GM18499 (cell line): ENCODE measurements at regions not wholly inside any gene's neighbourhood (a gene's known extent, or its start where the extent isn't known, plus 50 kb on each side); places are given as distances from the start of the nearest gene placed in this dataset.

Experiments used
- ATAC-seq: cut with Tn5 transposase; IDR thresholded peaks from one replicate; pipeline ENCODE4 v1.9.1; 2021; ENCODE audit warnings: moderate number of reproducible peaks; ENCODE audit not compliant: insufficient read depth, unreplicated experiment

DNA sequence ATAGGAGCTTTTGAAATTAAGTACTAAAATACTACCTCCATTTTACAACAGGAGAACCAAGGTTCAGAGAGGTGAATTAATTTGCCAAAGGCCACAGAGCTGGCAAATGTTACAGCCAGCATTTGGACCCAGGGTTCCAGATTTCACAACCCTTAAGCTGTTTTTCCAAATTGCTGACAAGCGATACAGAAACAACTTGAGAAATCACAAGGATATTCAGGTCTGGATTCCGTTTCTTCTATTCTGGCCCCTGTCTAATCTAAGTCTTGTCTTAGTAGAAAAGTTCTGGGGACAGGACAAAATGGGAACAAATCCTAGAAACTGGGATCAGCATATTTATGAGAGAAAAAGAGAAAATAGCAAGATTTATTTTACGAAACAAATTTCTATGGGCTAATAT lies 103.1 kb upstream of the PRLR start:
- ATAC-seq, result no peak

DNA sequence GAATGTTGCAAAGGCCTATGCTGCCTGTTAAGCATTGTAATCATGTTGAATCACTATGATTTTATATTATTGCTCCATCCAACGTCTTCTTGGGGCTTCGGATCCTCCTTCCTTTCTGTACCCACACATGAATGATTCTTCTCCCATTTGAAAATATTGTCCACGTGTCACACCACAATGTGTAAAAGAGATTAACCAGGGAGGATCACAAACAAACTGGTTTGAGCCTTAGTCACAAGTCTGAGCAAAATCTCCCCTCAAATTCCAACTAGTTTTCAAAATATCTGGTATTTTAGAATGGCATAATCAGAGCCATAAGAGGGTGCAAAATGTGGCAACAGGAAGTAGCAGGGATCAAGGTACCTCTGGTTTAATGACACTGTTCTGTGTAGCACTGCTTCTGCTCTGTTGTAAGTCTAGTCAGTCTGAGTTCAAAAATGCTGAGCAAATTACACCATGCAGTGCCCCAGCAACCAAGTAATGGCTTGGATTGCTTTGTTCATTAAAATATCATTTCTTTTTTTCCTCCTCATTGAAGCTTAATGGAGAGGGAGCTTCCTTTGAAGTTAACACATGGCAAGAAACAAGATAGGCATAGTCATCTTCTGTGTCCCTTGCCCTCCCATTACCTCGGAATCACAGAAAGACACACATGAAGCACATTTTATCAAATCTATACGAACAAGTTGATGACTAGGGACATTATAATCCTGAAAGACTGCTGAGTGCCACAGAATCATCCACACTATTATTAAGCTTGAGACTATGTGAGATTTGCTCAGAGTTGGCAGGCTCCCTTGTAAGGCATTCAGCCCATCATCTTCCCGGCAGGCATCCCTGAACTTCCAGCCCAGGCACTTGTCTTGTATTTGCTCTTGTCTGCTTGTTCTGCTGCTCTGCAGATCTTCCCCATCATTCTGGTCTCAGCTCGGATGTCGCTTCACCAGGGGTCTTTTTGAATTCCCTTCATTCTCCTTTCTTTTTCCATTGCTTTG lies 102.0 kb upstream of the PRLR start:
- no peak for ATAC-seq

DNA sequence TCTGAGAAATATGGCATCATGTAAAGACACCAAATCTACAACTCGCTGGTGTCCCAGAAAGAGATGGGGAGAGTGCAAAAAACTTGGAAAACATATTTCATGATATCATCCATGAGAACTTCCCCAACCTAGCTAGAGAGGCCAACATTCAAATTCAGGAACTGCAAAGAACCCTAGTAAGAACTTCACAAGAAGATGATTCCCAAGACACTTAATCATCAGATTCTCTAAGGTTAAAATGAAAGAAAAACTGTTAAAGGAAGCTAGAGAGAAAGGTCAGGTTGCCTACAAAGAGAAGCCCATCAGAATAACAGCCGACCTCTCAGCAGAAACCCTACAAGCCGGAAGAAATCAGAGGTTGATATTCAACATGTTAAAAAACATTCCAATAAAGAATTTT lies 95.5 kb upstream of the PRLR start:
- ATAC-seq, result no peak

DNA sequence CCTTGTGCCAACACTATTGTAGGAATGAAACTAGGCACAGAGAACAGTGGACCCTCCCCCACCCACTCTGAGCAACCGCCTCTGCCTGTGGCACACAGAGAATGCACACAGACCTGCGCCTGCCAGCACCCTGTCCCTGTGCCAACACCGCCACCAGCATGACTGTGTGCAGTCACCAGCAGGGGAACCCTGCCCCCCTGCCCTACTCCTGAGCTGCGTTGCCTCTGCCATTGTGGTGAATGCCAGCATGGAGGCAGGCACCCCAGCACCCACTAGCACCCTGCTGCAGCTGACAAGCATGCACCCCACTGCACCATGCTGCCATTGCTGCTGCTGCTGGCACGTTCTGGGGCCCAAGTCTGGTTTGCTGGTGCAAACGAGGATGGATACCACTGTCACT lies 94.4 kb upstream of the PRLR start:
- no peak for ATAC-seq

DNA sequence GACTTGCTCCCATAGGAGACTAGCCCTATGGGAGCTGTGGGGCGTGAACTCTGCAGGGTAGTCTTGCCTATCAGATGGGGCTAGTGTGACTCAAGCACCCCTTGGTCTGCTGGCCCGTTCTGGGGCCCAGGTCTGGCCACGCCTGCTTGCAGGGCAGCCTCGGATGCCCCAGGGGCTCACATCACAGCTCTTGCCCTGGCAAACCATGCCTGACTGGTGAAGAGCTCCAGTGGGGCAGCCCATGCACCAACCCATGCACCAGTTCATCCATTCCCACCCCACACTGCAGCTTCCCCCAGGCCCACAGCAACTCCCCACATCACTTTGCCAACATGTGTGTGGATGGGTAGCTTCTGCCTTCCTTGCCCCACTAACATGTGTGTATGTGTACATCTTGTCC lies 93.9 kb upstream of the PRLR start:
- ATAC-seq, result no peak

DNA sequence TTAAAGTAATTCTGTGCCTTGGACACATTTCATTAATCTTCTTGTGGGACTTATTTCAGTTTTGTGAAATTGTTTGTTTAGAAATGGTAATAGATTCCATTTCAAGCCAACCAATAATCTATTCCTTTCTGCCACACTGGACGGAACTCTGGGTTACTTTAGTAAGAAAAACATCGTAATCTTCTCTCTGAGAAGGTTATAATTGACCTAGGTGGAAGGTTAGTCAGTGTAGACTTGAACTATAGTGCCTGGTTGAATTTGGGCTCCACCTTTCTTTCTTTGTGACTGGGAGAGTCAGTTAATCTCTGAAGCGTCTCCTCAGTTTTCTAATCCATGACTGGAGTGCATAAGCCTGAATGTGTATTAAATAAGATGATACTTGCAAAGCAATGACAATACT lies 89.7 kb upstream of the PRLR start:
- peak; percentile 10 for ATAC-seq

DNA sequence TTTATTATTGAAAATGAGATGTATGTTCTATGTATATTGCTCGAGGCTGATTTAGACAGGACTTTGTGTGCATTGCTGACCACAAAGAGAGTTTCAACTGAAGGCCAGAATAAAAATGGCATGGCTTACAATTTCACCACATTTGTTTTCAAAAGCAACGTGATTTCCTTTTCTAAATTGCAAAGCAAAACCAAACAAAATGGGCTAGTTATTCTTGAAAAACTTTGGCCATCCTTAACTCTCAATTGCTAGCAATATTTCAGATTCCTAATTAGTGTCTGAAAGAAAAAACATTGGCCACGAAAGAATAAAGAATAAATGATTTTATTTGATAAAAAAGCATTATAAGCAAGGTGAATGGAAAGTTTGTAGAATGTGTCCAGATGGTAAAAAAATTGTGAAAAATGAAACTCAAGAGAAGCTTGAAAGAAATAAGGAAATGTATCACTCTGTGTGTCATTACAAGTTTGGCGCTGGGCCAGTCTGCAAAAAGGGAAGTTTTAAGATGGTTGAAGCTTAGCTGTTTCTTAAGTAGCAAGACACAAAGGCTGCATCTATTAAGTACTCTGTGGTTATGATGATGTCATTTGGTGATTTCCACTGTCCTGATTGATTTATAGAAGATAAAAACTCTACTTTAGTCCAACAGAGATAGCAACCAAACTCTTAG lies 89.2 kb upstream of the PRLR start:
- peak; percentile 90 for ATAC-seq

DNA sequence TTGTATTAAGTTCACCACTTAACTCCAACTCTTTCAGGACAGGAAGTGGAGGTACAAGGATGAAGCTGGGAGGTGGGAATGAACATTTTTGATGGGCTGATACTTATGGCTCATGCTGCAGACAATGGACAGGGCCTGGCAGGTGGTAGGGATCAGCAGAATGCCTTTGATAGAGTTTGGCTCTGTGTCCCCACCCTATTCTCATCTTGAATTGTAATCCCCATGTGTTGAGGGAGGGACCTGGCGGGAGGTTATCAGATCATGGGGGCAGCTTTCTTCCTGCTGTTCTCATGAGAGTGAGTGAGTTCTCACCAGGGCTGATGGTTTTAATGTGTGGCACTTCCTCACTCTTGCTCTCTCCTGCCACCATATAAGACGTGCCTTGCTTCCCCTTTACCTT lies 87.3 kb upstream of the PRLR start:
- no peak for ATAC-seq

DNA sequence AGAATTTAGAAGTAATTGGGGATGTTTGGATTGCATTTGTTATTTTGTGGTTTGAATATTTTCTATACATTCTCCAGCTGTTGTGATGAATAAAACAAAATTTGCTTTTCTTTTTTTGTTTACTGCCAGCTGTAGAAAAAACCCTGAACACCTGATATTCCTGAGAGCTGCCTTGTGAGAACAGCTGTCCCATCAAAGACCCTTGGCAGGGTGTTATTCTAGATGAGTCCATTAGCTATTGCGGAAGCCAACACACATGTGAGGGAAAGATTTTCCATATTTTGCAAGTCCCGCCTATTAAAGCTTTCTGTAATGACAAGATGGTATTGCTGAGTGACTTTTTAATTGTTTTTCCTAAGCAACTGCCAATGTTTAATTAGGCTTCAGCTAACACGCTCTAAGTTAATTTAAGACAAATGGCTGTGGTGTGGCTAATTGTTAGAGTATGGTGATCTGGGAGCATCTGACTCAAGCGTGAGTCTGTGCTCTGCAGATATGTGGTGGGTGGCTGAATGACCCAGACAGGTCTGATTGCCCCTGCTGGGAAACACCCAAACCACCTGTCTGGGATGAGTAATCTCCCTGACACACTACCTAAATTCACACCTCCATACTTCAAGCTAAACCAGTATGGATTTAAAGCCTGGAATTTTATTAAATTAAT lies 86.5 kb upstream of the PRLR start:
- no peak for ATAC-seq

DNA sequence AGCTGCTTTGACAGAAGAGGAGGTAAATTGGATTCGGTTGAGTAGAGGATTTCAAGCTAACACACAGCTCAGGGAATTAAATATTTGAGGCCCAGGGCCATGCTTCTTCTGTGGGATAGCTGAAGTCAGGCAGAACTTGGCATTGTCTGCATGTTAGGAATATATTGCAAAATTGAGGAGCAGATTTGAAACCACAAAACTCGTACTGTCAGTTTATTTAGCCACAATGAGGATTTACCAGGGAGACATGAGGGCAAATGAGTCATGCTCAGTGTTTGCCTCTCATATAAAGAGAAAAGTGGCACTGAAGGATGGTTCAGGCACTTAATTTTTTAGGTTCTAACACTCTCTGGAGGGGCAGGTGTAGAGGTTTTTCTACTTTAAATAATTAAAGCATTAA lies 83.0 kb upstream of the PRLR start:
- no peak for ATAC-seq

DNA sequence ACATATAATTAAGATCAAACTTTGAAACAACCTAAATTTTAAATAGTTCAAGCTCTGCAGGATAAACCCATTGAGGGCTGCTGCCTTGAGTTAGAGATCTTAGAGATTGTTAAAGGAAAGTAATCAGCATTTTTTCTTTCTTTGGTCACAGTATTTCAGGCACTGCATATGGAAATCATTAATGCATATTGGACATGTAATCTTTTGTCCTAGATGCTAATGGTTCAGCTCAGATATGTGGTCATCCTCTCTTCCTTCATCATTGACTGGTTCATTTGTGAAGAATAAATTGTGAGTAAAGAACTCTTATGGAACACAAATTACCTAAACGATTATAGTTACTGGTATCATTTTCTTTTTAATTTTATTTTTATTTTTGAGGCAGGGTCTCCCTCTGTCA lies 82.0 kb upstream of the PRLR start:
- ATAC-seq, result no peak

DNA sequence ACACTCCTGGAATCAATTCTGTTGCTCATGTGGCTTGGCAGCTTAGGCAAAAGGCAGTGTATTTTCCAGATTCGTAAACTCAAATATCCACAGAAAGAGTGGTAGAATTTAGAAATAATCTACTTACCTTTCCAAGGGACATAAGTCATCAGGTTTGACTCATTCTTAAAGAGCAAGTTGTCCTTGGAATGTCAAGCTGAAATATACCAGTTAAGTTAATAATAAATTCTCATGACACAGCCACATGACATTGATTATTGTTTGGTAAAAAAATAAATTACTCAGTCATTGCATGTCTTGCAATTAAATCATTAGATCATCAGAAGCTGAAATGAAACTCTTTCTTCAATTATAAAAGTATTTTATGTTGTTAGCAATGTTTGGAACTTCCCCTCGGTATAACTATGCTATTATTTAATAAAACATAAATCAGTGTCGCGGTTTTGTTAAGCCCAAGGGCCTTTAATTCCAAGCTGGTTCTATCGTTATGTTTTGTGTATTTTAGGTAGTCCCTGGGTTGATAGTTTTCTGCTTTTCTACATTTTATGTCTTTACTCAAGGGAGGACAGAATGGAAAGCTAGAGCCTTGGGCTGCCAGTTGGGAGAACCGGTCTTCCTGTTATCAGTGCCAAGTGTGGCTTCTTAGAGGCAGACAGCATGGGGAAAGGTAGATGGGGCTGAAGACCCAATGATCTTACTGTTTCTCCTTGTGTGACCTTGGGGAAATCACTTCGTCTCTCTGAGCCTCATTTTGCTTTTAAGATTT lies 79.3 kb upstream of the PRLR start:
- no peak for ATAC-seq

DNA sequence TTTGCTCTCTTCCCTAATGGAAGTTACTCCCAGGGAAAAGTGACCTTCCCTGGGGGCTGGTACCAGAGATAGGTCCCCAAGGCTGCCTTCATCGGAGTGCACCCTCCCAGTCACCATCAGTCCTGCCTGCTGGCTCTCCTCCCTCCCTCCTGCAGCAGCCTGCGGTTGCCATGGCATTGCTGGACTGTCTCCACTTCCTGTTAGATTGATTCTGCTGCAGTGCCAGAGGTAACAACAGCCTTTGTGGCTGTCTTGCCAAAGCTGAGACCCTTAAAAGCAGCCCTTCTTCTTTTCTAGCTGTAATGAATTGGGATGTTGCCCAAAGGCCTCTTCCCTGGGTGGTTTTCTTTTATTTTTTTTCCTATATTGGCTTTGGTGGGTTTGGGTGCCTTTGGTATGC lies 78.1 kb upstream of the PRLR start:
- ATAC-seq, result no peak

DNA sequence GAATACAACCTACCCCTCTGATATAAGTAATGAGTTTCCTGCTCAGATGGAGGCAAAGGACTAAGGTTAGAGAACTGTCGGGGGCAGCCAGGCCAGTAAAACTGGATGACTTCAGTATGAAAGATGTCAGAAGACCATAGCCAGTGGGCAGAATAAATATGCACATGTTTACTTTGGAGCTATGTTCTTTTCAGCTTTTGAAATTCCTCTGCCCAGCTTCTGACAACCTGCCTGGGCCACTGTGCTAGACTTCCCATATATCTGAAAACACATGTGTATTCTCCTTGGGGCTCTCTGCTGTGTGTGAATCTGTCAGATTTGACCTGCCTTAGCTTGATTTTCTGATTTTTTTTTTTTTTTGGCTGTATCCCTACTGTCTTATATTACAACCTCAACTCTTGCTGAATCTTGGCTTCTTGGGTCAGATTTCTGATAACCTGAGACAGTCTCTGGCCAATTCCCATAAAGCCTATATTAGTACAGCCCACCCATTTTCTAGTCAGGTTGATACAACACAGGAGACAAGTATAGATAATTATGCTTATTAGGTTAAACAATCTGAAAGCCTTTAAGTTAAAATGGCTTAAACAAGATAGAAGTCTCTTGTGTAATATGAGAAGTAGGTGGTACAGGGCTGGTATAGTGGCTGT lies 76.6 kb upstream of the PRLR start:
- ATAC-seq, result no peak

DNA sequence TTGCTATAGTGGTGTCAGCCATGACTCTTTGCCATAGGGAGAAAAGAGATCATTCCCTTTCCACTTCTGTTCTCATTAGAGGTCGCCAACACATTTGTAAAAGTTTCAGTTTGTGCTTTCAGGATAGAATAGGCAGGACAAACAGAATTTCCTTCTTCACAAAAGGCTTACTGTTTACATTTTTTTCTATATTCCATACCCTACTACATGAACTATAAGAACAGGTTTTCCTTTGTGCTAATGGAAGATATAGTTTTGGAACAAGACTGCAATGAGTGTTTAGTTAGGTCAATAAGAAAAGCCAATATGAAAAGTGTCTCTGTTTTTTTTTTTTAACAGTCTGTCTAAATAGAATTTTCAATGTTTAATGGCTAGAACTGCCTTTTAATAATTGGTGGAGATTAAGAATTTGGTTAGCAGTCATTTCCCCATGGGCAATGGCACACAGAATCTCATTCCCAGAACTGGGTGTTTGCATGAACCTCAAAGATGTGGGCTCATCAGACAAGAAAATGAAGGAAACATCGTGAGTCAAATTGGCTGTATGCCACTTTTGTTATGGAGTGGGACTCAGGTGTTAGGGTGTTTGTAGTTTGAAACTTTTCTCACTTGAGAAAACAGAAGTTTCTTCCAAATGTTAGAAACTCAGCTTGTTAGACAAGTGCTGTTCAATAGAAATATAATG lies 75.2 kb upstream of the PRLR start:
- ATAC-seq, result no peak

DNA sequence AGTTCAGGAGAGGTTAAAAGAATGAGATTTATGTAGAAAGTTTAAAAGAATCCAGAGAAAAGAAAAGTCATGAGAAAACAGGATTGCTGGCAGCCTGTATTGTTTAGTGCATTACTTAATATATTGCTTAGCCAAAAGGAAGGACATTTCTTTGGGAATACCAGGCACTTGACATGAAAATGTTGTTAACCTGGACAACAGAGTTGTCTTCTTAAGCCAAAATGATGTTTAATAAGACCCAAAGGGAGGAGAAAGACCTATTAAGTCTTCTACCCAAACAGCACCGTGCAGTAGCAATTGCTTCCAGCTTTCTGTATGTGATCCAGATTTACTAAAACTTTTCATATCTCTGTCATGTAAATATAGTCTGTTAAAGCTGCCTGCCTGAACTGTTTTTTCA lies 74.0 kb upstream of the PRLR start:
- no peak for ATAC-seq

DNA sequence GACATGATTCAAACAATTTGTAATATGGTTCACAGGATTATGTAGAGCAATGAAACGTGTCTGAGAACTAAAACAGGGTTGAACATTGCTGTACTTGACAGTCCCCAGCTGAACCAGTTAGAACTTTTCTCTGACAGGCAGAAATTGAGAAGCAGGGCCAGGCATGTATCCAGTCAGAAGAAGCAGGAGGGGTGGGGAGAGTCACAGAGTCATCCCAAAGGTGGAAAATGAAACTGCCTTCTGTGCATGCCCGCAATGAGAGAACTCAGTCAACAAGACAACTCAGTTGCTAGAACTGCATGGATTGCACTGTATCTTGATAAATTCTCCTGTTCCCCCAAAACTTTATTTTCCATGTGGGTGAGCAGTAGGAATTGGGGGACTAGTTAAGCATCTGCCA lies 72.9 kb upstream of the PRLR start:
- no peak for ATAC-seq

DNA sequence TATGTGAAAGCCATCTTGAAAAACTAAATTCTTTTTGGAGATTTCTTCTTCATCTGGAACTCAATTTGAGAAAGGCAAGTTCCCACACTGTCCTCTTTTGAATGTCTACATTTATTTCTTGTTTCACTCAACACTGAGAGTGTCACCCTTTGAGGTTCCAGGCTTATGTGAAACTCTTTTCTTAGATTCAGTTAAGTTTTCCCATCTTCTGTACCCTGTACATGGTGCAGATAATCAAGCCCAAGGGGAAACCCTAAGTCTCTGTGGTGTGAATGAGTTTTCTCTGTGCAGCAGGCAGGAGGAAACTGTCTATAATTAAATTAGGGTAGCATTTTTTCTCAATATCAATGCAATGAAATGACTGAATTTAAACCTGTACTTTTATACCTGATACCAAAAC lies 72.3 kb upstream of the PRLR start:
- ATAC-seq, result peak; percentile 90

DNA sequence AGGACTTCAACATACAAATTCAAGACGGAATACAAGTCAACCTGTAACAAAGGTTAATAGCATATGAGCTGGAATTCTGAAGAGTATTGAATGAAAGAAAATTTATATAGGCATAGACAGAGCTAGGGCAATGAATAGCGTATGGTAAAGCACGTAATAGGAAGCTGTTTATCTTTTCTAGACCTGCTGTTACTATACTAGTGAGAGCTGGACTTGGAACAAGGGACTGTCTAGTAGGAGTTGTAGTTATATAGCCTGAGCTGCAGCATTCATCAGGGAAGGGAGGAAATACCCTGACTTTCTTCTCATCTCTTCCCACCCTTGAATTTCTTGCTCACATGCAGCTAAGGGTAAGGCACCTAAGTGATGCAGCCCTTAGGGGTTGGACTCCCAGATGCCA lies 67.5 kb upstream of the PRLR start:
- ATAC-seq, result no peak
